ENCODE measurements at regions not wholly inside any gene's neighbourhood (a gene's known extent, or its start where the extent isn't known, plus 50 kb on each side); places are given as distances from the start of the nearest gene placed in this dataset.

DNA sequence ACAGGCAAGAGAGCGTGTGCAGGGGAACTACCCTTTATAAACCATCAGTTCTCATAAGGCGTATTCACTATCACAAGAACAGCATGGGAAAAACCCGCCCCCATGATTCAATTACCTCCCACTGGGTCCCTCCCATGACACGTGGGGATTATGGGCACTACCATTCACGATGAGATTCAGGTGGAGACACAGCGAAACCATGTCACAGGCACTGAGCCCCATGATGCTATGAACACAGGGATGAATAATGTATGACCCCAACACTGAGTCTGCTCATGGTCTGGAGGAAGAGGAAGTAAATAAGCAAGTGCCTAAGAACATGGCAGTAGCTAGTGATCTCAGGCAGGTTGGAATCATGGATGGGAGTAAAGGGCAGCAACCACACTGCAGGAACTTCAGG is 281.0 kb upstream of the ZNF462 start:
- H3K9me3 Mint-ChIP-seq (ENCODE audit: unreplicated experiment): no peaks in the 10 kb centered on the region
- intact Hi-C loops (cut with micrococcal nuclease; ENCODE audit: unreplicated experiment): no loop called here
- no peaks in the 10 kb centered on the region for H3K36me3 ChIP-seq (ENCODE audit: control insufficient read depth, insufficient read depth, low read length)

GRCh38 chr9:106583751-106584150 is 279.2 kb upstream of the ZNF462 start:
- POLR2A ChIA-PET: no interaction called here
- CTCF ChIA-PET: no interaction called here
- Mint-ChIP-seq H3K27ac (ENCODE audit: unreplicated experiment) (no peak overlapping the region), H3K4me1 (ENCODE audit: low read depth, unreplicated experiment) (peaks cover 8% of the 10 kb centered on the region), H3K36me3 (ENCODE audit: insufficient read depth, unreplicated experiment) (no peaks in the 10 kb centered on the region), H3K9me3 (ENCODE audit: unreplicated experiment) (no peaks in the 10 kb centered on the region), H3K4me3 (ENCODE audit: unreplicated experiment) (no peak overlapping the region), H3K27me3 (ENCODE audit: insufficient read depth, unreplicated experiment) (no peaks in the 10 kb centered on the region)
- Histone ChIP-seq H3K9me3 (no peaks in the 10 kb centered on the region), H3K4me3 (ENCODE audit: low read depth, low read length) (no peak overlapping the region), H3K27me3 (replicated peaks; ENCODE audit: control insufficient read depth, insufficient read depth, low read length) (no peaks in the 10 kb centered on the region), H3K36me3 (ENCODE audit: control insufficient read depth, insufficient read depth, low read length) (no peaks in the 10 kb centered on the region), H3K4me1 (0 out of 2 replicates have a peak, but pooled peaks cover 6% of the 10 kb centered on the region)
- BruUV-seq (replicated peaks): no TSS peak
- no peak for DNase-seq
- TF ChIP-seq, protein P1, sequence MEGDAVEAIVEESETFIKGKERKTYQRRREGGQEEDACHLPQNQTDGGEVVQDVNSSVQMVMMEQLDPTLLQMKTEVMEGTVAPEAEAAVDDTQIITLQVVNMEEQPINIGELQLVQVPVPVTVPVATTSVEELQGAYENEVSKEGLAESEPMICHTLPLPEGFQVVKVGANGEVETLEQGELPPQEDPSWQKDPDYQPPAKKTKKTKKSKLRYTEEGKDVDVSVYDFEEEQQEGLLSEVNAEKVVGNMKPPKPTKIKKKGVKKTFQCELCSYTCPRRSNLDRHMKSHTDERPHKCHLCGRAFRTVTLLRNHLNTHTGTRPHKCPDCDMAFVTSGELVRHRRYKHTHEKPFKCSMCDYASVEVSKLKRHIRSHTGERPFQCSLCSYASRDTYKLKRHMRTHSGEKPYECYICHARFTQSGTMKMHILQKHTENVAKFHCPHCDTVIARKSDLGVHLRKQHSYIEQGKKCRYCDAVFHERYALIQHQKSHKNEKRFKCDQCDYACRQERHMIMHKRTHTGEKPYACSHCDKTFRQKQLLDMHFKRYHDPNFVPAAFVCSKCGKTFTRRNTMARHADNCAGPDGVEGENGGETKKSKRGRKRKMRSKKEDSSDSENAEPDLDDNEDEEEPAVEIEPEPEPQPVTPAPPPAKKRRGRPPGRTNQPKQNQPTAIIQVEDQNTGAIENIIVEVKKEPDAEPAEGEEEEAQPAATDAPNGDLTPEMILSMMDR (IDR thresholded peaks at IDR 0.05; ENCODE audit: insufficient read depth in 1 of 2, low read depth in 1 of 2, low read length in 1 of 2, severe bottlenecking in 1 of 2, unreplicated experiment in 1 of 2): no peak
- intact Hi-C loops (cut with micrococcal nuclease; ENCODE audit: unreplicated experiment): no loop called here

More for the DNA sequence above, 281.0 kb upstream of the ZNF462 start:
- no peaks in the 10 kb centered on the region for H3K4me1 ChIP-seq
- H3K4me3 ChIP-seq (ENCODE audit: low read depth, low read length): no peak overlapping the region
- no peak for DNase-seq
- CTCF ChIA-PET: no interaction called here
- Mint-ChIP-seq H3K27ac (ENCODE audit: unreplicated experiment) (no peak overlapping the region), H3K4me1 (ENCODE audit: low read depth, unreplicated experiment) (no peaks in the 10 kb centered on the region), H3K36me3 (ENCODE audit: insufficient read depth, unreplicated experiment) (no peaks in the 10 kb centered on the region), H3K27me3 (ENCODE audit: insufficient read depth, unreplicated experiment) (no peaks in the 10 kb centered on the region), H3K4me3 (ENCODE audit: unreplicated experiment) (no peak overlapping the region)
- TF ChIP-seq, protein P1 (IDR thresholded peaks at IDR 0.05; ENCODE audit: insufficient read depth in 1 of 2, low read depth in 1 of 2, low read length in 1 of 2, severe bottlenecking in 1 of 2, unreplicated experiment in 1 of 2): no peak
- POLR2A ChIA-PET: no interaction called here
- H3K27me3 ChIP-seq (replicated peaks; ENCODE audit: control insufficient read depth, insufficient read depth, low read length): no peaks in the 10 kb centered on the region
- no peaks in the 10 kb centered on the region for H3K9me3 ChIP-seq
- BruUV-seq (replicated peaks): no TSS peak

DNA sequence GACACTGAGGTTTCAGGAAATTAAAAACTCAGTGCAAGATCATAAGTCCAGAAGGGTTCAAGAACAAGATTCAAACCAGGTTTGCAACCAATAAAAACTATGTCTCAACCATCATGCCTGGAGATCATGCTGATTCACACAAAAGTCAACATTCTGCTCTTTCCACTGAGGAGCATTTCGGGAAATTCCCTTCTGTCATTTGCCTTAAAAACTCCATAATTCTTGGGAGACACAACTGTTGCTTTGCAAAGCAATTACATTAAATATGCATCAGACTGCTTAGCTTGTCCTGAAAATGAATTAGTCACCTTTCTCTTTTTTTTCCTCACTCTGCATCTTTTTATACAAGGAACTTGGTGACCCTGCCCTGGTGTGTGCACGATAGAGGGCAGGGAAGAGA is 275.9 kb upstream of the ZNF462 start:
- H3K36me3 Mint-ChIP-seq (ENCODE audit: insufficient read depth, unreplicated experiment): no peaks in the 10 kb centered on the region
- BruUV-seq (replicated peaks): no TSS peak
- H3K9me3 ChIP-seq: no peaks in the 10 kb centered on the region
- TF ChIP-seq, protein P1 (IDR thresholded peaks at IDR 0.05; ENCODE audit: insufficient read depth in 1 of 2, low read depth in 1 of 2, low read length in 1 of 2, severe bottlenecking in 1 of 2, unreplicated experiment in 1 of 2): no peak
- intact Hi-C loops (cut with micrococcal nuclease; ENCODE audit: unreplicated experiment): no loop called here
- no peak overlapping the region for H3K4me3 ChIP-seq (ENCODE audit: low read depth, low read length)
- H3K36me3 ChIP-seq (ENCODE audit: control insufficient read depth, insufficient read depth, low read length): no peaks in the 10 kb centered on the region
- no peak overlapping the region for H3K4me3 Mint-ChIP-seq (ENCODE audit: unreplicated experiment)
- POLR2A ChIA-PET: no interaction called here
- CTCF ChIA-PET: no interaction called here
- H3K27me3 ChIP-seq (replicated peaks; ENCODE audit: control insufficient read depth, insufficient read depth, low read length): no peaks in the 10 kb centered on the region
- no peaks in the 10 kb centered on the region for H3K27me3 Mint-ChIP-seq (ENCODE audit: insufficient read depth, unreplicated experiment)
- peaks cover 9% of the 10 kb centered on the region for H3K4me1 Mint-ChIP-seq (ENCODE audit: low read depth, unreplicated experiment)
- no peaks in the 10 kb centered on the region for H3K9me3 Mint-ChIP-seq (ENCODE audit: unreplicated experiment)
- H3K4me1 ChIP-seq: 0 out of 2 replicates have a peak, but pooled peaks cover 11% of the 10 kb centered on the region
- DNase-seq: no peak
- H3K27ac Mint-ChIP-seq (ENCODE audit: unreplicated experiment): no peak overlapping the region
